MV-4-11 (cell line): ENCODE measurements at regions not wholly inside any gene's neighbourhood (a gene's known extent, or its start where the extent isn't known, plus 50 kb on each side); places are given as distances from the start of the nearest gene placed in this dataset.

Source experiments
- DNase-seq: peaks from one replicate; lab custom pipeline; 2025; lab: John Stamatoyannopoulos, UW

DNA sequence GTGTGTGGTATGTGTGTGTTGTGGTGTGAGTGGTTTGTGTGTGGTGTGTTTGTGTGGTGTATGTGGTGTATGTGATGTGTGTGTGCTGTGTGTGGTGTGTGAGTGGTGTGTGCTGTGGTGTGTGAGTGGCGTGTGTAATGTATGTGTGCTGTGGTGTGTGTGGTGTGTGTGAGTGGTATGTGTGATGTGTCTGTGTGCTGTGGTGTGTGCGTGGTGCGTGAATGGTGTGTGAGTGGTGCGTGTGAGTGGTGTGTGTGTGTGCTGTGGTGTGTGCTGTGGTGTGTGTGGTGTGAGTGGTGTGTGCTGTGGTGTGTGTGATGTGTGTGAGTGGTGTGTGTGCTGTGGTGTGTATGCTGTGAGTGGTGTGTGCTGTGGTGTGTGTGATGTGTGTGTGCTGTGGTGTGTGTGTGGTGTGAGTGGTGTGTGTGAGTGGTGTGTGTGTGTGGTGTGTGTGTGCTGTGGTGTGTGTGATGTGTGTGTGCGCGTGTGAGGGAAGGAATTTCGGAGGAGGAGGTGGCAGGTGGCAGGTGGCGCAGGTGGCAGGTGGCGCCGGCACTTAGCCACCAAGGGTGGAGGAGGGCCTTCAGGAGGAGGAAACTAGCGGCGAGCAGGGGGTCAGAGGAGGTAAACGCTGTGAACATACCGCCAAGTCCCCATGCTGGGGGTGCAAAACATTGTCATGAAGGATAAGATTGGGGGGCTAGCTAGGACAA lies 191.8 kb downstream of the MELK start:
- DNase-seq, result no peak

DNA sequence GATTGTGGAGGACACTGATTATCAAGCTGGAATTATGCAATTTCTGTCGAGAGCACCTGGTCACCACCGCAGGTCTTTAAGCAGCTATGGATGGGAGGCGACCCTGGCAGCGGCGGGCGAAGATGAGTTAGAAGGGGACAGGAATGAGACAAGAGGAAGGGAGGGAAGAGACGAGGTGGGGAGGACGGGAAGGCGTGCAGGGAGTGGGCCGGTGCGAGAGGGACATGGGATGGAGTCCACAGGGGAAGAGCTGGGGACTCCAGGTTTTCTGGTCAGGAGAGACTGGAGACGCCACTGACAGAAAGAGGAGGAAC lies 192.3 kb downstream of the MELK start:
- DNase-seq, result no peak

DNA sequence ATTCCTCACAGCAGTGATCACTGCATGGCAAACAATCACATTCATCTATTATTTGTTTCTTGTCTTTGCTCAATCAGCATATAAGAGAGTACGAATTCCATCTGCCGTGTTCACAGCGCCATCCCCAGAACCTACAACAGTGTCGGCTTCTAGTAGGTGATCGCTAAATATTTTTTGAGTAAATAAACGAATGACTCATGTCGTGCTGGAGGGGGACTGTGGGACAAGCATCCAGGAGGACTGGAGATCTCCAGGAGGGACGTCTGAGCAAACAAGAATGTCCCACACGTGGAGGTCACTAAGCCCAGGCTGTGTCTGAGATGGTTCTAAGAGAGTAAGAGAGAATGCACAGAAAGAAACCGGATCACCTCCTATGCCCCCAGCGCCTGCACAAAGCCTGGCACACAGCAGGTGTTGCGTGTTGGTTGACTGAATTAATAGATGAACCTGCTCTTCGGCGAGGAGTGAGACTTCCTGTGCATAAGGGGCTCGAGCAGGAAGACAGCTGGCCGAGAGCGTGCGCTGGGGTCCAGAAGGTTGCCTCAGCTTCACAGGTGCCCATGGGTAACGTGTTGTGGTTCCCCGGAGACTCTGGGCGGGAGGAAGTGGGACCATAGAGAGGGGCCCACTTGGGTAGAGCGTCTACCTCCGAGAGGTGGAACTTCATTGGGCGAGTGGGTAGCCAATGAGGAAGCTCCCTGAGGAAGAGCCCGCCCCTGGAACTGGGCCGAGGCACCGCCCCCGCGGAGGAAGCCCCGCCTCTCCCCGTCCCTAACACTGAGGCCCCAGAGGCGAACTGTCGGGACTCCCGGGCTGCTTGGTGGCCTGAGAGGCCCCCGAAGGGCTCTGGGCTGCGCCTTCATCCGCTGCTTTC lies 193.0 kb downstream of the MELK start:
- peak; percentile 96 for DNase-seq

DNA sequence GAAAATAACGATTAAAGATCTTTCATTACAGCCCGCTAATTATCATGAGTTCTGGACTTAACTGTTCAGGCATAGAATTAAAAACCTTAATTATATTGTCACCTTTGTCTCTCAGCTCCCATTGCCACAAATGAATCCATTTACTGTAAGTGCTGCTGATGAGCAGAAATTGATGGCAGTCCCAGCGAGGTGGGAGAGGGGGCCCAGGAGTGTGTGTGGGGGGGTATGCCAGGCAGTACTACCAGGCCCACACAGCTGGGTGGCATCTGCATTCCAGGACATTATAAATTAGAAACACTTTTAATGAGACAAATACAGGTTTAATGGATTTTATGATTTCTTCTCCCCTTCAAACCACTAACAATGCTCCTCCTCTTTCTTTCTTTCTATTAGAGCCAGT lies 196.0 kb downstream of the MELK start:
- DNase-seq, result no peak

DNA sequence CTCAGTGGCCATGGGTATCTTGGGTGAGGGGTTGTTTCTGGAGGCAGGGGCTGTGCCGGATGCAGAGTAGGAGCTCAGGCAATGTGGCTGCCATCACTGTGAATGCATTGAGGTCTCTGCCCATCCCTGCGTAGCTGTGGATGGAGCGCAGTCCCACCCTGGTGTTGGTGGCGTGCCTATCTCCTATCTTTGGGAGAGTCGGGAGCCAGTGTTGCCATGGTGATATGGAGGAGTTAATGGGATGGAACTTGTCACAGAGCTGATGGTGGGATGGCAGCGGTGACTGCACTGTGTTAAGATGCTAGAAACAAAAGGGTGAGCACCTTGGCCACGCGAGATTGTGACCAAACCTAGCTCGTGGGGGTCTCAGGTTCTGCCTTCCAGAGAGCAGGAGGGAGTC lies 197.3 kb downstream of the MELK start:
- no peak for DNase-seq

DNA sequence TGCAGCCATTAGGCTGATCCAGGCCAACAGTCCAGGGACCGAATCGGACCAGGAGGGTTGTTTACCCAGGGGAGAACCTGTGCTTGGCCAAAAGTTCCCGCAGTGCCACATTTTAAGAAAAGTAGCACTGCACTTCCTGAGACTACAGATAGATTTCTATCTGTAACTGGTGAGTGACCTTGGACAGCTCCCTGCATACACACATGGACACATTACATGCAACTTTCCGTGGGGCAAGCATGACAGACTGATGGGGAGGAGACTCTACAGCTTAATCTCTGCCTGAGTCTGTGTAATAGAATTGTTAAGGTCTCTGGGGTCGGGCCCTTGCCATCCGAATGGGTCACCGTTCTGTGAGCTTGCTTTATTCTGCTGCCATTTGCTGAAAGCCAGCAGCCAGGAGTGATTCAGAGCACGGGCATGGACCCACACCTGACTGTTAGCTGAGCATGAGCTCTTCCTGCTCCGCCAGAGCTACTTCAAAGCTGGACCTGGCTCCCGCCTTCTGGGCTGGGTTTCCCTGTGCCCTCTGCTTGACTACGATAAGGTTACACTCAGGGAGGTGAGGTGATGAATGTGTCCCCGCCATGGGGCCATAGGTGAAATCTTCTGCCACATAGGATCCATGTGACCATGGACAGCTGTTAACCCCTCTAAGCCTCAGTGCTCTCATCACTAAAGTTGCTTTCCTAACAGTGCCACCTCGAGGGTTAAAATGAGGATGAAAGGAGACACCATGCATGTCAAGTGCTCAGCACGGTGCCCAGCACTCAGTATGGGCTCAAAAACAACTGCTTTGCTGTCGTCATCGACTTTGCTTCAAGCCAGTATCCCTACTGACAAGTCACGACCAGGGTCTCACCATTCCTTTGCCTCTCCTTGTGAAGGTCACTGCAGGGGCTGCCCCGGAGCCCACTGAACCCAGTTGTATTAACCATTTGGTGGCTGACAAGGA lies 200.0 kb downstream of the MELK start:
- DNase-seq, result no peak

DNA sequence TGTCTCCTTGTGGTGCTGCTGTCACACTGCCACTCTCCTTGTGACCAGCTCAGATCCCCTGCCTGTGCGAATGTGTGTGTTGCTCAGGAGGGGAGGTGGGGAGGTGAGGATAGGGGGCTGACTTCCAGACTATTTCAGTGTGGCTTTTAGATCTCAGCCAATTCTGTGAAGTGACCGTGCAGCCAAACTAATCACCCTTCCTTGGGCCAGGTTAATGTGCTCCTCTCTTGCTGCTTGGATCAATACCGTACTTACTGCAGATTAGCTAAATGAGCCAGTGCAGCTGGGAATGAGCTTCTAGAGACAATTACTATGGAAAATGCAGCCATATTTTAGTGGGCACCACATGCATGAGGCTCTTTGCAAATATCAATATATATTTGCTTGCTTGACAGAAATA lies 206.0 kb downstream of the MELK start:
- no peak for DNase-seq

DNA sequence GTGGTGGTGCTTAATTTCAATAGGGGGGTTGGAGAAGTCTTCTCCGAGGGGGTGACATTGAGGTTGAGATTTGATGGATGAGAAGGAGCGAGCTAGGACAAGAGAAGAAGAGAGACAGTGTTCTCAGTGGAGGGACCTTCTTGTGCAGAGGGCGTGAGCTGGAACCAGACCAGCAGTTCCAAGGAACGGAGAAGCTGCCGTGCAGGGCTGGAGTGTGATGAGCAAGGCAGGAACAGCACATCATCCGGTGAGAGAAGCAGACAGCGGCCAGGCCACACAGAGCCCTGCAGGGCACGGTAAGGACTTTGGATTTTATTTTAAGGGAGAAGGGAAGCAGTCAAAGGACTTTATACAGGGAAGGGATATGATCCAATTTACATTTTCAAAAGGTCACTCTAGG lies 206.9 kb downstream of the MELK start:
- DNase-seq, result no peak

DNA sequence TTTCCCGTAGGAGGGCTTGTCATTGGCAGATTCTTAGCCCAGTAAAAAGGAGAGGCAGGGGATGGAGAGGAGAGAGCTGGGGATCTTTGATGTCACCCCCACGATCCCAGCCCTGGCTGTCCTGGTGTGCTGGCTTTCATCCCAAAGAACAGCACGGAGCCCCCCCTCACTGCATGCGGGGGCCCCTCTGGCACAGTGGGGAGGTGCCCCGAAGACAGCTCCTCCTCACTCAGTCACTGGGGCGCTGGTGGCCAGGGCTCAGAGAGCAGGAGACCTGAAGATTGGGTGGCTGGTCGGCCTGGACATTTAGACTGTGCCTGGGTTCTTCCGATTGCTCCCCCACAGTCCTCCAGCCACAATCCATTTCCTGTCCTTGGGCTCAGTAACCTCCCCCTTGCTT lies 207.5 kb downstream of the MELK start:
- no peak for DNase-seq

DNA sequence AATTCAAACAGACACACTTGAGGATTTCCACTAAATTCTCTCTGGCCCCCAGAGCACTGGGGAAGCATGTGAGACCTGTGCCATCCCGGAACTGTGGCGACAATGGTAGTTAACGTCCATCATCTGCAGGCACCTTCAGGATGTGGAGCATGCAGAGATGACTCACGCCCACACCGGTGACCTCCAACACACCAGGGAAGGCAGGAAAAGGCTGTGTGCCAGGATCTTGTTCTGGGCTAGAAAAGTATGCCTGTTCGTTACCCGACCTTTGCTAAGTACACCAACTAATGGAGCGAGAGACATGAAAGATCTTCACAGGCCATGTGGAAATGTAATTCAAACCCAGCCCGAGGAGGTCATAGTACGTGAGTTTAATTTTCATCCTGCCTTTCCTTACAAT lies 208.8 kb downstream of the MELK start:
- no peak for DNase-seq
